ENCODE measurements at regions not wholly inside any gene's neighbourhood (a gene's known extent, or its start where the extent isn't known, plus 50 kb on each side); places are given as distances from the start of the nearest gene placed in this dataset.

DNA sequence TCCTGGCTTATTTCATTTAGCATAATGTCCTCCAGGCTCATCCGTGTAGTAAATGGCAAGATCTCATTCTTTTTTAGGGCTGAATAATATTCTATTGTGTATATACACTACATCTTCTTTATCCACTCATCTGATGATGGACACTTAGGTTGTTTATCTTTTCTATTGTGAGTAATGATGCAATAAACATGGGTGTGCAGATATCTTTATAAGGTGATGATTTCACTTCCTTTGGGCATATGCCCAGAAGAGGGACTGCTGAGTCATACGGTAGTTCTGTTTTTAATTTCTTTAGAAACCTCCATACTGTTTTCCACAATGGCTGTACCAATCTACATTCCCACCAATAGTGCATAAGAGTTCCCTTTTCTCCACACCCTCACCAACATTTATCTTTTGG lies 317.6 kb upstream of the CNKSR2 start:
- no peak for DNase-seq

DNA sequence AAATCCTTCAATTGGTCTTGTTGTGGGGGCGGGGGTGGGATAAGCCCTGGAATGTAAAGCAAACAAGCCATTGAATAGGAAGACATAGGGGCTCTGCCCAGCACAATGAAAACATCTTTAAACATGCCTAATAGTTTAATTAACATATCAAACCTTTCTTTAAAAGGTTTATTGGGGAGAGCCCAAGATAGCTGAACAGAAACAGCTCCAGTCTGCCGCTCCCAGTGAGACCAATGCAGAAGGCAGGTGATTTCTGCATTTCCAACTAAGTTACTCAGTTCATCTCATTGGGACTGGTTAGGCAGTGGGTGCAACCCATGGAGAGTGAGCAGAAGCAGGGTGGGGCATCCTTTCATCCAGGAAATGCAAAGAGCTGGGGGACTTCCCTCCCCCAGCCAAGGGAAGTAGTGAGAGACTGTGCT lies 327.2 kb upstream of the CNKSR2 start:
- DNase-seq = no peak

DNA sequence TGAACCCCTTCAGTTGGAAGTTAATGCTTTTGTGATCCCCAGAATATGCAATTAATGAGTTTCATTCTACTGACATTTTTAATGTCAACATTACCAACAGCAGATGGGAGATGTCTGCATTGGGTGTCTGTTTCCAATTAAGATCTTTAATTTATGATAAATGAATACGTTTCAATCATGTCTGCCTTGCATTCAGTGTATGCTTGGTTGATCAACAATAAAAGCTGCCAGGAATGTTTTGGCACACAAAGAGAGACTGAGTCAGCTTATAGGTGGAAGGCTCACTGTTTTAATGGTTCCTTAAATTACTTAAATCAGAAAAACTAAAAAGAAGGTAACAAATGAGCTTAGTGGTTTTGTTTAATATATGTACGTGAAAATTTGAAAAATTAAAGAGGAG lies 359.9 kb upstream of the CNKSR2 start:
- DNase-seq = peak; percentile 1

DNA sequence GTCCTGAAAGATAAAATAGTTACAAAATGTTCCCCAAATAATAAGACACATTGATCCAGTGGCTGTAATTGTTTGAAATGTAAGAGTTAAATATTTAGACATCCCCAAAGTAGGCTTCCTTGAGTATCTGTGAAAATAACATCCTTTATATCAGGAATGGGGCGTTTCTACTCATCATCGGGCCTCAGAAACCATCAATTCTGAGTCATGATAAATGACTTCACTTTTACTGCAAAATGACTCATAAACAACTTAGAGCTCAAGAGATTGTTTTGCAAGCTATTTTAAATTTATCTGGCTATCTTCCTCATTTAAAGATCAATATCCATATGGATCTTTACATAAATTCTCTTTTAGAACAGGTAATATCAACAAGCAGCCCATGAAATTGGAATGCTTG lies 369.4 kb upstream of the CNKSR2 start:
- DNase-seq = peak; percentile 8

DNA sequence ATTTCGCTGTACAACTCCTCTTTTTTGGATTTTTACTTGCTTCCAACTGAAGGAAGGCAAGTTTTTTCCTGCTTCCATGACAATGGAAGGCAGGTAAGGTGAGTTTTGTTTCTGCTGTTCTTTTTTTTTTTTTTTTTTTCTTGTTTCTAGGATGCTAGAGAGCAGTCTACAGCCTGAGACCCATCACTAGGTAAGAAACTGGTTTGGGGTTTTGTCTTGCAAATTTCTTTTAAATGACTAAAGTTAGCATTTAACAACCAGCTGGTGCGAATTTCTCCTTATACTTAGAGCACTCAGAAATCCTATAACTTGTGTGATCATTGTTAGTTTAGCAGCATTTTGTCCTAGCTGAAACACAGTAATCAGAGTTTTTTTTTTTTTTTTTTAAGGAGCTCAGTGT lies 378.4 kb upstream of the CNKSR2 start:
- no peak for DNase-seq

DNA sequence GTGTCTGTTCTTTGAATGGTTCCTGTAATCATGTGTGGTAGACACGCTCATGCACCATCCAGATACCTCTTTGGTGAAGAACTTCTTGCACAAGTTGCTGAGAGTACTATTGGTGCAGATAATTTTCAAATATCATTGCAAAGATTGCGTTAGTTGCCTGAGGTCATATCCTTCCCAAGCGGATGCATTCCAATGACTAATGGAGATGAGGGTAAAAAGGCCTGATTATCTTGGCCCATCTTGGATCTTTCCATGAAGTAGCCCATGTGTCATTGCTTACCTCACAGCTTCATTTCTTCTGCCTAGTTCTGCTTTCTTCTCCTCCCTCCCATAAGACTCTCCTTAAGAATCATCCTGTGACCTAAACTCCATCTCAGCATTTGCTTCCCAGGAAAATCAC lies 384.9 kb upstream of the CNKSR2 start:
- no peak for DNase-seq

DNA sequence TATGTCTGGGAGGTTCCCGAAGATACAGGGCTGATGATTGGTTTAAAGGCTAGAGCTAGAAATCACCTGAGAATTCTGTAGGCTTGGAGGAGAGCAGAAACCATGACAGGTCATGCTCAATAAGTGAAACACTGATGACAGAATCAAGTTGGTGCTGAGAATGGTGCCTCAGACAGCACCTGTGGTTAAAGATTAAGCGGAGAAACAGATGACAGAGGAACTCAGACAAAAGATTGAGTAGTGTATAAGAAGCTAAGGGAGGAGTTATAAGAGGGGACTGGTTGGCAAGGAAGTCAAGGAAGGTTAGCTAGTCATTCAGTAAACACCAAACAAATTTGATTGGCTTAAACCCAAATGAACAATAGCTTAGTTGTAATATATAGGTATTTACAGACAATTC lies 385.4 kb upstream of the CNKSR2 start:
- no peak for DNase-seq

DNA sequence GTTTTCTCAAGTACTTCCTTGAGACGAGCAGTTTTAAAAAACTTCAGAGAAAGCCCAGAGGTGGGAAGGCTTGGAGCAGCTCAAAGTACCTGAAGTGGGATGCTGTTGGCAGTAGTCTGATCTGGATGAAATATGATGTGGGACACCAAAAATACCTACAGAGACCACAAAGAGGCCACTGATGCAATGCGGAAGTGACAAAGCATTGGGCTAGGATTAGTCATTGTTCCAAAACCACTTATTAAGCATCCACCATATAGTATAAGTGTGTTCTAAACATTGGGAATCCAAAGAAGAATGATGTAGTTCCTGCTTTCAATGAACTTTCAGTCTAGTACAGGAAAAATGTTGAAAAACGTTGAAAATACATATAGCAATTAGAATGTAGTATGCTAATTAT lies 386.1 kb upstream of the CNKSR2 start:
- peak; percentile 36 for DNase-seq

DNA sequence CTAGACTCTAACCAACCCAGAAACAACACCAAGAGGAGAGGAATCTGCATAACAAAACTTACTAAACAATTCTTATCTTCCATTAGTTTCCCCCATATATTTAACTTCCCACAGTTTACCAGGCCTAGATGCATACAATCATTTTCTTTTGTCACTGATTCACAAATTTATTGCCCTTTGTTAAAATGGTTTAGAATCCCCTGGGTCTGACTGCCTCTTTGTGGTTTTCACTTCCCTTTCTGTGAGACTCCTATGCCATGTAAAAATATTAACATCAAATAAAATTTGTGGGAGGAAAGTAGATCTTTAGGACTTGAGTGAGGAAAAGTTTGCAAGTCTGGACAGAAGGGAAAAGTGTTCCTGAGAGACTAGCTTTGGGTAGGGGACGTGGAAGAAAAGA lies 393.8 kb upstream of the CNKSR2 start:
- DNase-seq = no peak

DNA sequence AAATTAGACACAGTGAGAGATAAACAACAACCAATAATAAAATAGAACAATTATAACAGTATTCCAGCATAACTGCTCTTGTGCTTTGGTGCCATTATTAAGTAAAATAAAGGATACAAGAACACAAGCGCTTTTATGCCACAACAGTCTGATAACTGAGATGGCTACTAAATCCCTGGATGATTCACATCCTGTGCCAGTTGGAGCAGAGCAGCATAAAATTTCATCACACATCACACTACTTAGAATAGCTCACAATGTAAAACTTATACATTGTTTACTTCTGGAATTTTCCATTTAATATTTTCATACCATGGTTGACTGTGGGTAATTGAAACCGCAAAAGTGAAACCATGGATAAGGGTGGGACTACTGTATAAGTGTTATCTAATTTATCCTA lies 399.9 kb upstream of the CNKSR2 start:
- no peak for DNase-seq

DNA sequence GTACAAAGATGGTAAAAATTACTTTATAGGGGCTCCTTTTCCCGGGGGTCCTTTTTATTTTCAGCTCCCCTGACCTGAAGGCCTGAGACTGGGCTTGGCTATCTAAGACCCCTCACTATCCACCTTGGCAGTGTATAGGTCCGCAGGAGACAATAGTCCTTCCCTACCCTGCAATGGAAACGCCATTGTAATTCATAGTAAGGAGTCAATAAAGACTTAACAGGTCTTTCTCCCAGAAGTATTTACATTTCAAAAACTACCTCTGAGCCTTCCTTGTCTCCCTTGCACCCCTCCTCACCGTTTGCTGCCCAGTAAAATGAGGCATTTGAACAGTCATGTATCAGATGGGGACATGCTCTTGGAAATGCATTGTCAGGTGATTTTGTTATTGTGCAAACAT lies 401.2 kb upstream of the CNKSR2 start:
- DNase-seq = no peak

DNA sequence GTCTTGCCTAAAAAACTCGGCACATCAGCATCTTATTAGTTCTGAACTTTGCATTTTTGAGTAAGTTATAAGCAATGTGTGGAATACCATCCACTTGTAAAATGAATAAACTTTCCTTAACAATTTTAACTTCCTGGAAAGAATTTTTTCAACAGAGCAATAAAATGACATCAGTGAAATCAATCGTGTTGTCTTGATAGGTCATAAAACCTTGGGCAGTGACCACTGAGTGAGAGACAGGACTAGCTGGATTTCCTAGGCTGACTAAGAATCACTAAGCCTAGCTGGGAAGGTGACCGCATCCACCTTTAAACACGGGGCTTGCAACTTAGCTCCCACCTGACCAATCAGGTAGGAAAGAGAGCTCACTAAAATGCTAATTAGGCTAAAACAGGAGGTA lies 403.0 kb upstream of the CNKSR2 start:
- no peak for DNase-seq

DNA sequence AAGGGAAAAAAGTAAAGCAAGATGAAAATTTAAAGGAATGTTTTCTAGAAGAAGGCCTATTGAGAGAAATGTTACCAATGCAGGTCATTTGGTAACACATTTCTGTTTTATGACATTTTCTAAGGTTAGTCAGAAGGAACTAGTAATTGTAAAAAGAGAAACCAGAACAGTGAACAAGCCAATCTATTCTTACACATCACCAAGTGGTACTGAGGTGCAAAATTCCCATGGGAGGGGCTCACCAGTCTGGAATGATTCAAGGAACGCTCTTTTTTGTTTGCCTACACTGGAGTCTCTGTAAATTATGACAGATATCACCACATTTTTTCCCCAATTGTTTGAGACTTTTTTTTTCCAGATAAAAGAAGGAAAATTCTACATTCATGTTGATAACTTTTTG lies 404.7 kb upstream of the CNKSR2 start:
- DNase-seq = no peak

DNA sequence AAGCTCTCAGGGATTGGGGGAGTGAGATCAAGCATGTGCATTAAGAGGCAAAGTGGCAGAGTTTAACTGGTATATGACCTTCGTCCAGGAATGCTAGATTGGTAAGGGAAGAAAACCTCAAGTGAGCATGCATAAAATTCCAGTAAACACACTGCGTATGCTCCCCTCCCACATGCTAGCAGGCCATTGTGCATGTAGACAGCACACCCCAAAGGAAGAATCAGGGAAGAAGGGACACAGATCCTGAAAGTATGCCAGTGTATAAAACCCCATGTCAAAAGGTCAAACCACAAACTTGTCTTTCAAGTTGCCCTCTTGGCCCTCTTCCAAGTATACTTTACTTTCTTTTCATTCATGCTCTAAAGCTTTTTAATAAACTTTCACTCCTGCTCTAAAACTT lies 405.2 kb upstream of the CNKSR2 start:
- no peak for DNase-seq

DNA sequence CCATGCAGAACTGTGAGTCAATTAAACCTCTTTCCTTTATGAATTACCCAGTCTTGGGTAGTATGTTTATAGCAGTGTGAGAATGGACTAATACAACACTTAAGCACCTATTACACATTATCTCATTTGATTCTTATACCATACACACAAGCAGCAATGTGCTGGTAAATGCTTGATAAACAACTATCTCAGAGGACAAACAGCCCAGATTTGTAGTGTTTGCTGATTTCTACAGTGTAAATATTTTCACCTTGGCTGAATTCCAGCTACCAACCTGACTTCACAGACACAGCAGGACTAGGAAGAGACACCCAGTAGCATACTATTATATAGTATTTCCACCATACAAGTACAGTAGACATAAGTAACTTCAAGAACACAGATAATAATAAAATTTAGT lies 406.5 kb upstream of the CNKSR2 start:
- DNase-seq = no peak

DNA sequence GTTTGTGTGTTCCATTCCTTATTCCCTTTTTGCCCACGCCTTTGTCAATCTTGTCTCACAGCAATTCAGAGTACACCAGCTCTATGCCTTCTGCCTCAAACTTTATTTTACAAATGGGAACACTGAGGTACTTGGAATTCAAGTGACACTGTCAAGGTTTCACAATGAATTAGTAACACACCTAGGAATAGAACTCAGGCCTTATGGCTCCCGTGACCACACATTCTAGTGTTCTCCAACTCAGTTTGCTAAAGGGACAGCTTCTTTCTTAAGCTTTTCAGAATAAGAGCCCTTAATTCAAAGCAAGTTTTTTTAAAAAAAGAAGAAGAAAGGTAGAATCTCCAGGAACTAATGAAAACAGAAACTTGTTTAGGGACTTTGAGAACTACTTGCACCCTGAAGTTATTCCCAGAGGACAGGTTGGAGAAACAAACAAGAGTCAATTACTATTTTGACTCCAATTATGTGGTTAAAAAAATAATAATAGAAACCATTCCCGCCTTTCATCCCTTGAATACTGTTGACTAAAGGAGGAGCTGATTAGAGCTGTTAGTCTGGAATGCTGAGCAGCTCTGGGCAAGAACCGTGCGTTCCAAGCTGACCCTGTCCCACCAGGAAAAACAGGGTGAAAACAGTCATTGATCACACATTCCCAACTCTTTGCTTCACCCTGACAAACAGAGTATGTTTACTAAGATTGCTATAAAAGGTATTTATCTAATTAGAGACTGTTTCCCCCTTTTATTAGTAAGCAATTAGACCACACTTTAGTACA lies 408.8 kb upstream of the CNKSR2 start:
- no peak for DNase-seq

DNA sequence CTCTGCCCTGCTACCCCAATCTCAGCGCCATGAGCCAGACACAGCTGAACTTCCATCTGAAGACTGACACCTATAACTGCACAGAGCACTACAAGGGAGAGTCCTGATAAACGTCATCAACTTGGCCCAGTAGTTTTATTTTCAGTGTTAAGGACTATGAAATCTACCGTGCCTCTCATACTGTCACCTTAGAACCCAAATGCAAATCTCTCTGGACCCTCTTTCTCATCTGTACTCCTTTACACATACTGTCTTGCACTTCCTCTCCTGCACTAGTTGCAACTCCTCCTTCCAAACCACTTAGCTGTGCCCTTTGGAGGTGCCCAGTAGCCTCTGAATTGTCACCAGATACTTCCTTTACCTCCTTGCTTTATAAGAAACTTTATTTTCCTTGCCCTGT lies 420.2 kb upstream of the CNKSR2 start:
- DNase-seq = no peak

DNA sequence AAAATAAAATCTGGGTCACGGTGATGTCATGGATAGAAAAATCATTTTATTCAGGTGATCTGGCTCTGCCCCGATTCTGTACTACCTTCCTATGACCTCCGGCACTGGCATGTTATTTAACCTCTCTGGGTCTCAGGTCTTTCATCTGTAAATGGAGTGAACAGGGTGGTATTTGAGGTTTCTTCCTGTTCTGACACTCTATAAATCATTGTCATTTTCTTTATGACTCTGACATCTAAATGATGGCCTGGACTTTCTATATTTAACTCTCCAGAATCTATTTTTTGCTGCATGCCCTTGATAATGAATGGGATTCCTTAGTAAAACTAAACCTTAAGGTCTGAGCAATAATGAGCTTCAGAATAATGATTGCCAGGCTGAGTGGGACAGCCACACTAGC lies 422.0 kb upstream of the CNKSR2 start:
- DNase-seq = no peak

DNA sequence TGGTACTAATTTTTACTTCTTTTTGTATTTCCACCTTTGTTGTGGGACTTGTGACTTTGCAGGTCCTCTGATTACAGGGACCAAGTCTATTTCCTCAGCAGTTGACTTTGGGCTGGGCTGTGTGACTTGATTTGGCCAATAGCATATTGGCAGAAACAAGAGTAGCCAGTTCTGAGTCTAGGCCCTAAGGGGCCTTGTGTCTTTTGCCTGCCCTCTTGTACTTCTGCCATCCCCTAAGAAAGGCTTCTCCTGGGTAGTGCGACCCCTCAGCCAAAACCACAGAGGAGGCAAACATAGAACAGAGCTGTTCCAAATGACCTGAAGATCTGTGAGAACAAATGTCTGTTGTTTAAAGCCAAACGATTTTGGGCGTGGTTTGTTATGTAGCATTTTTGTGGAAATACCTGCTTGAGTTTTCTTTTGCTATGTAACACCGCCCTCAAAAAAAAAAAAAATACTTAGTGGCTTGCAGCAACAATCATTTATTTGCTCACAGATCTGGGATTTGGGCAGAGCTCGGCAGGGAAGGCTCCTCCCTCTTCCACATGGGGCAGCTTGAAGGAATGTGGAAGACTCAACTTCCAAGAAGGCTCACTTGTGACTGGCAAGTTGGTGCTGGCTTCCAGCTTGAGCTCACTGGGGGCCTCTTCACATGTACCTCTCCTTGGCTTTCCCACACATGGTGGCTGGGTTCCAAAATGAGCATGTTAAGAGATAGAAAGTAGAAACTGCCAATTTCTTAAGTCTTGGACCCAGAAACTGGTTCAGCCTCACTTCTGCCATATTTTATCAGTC lies 423.0 kb upstream of the CNKSR2 start:
- no peak for DNase-seq

DNA sequence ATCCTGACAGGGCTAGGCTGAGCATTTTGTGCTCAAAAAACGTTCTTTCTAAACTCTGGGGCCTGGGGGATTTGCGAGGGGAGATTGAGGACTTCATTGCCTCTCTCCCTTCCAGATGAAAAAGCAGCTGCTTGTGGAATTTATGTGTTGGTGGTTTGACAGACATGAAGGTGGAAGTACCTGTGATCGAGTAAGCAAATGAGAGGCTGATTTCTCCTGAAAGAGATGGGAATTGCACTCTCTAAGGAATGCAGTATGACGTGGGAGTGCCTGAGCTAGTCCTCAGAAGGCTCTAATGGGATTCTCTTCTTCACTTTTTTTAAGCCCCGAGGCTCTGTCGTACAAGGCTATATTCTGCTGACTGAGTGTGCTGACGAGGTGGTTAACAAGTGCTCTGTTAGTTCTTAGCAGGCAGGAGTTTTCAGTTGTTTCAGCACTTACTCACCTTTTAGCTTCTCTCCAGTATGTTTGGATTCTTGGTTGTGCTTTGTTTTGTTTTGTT lies 426.8 kb upstream of the CNKSR2 start:
- DNase-seq = no peak

DNA sequence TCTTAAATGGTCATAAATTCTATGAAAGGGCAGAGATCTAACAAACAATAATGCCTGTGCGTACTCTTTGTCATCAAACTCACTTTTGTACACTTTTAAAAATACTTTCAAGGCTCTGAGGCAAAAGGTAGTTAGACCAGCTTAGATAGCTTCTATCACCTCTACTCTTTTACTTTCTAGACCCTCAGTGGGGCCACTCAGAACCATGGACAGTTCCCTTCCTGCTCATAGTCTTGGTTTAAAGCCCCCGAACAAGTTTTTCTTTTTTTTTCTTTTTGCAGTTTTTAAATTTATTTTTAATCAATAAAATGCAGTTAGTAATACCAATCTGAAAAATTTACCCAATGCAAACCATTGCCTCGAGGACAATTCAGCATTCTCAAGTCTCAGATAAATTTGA lies 460.5 kb upstream of the CNKSR2 start:
- DNase-seq = peak; percentile 0

DNA sequence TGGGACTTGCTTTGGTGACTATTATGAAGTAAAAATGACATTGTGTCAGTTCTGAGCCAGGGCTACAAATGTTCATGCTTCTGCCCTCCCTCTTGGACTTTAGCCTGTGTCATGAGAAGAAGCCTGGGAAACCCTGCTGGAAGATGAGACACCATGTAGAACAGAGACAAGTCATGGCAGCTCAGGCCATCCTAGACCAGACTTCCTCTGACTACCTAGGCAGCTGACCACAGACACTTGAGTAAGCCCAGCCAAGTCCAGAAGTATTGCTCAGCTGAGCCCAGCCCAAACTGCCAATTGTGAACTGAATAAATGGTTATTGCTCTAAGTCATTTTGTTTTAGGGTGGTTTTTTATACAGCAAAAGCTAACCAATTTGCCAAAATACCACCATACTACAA lies 467.6 kb upstream of the CNKSR2 start:
- DNase-seq = no peak

DNA sequence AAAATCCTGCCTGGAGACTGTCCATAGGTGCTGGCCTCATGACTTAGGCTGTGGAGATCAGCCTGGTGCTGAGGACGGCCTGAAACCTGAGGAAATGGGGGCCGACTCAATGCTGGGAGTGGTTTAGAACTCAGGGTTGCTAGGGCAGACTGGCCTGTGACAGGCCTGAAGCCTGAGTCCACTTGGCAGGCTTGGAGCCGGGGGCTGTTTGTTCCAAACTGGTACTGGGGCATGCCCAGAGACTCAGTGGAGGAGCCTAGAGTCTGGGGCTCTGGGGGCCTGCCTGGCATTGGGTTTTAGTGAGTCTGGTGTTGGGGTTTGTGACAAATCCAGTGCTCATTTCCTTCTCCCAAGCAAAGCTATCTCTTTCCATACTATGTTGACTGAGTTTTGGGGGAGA lies 489.7 kb upstream of the CNKSR2 start:
- no peak for DNase-seq

DNA sequence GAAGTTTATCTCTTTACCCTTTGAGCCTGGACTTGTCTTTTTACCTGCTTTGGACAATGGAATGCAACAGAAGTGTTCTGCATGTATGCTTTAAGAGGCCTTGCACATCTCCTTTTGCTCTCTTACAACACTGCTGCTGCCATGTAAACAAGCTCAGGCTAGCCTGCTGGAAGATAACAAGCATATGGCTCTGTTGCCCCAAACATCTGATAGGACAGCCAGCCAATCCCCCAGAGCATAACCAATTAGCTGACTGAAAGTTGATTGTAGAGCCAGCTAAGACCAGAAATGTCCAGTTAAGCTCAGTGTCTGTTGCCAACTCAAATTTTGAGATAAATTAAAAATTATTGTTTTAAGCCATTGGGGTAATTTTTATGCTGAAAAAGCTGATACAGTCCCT lies 510.6 kb upstream of the CNKSR2 start:
- no peak for DNase-seq

Measured in fibroblast of skin of abdomen (primary cell).